B cell (primary cell): ENCODE measurements at regions not wholly inside any gene's neighbourhood (a gene's known extent, or its start where the extent isn't known, plus 50 kb on each side); places are given as distances from the start of the nearest gene placed in this dataset.

Experiments
- EZH2 ChIP-seq: IDR thresholded peaks from 2 replicates; pipeline ENCODE4 v1.6.1; 2012; ENCODE audit warnings: borderline replicate concordance, low read depth, mild to moderate bottlenecking, moderate library complexity, low read length; ENCODE audit not compliant: insufficient read depth, poor library complexity, severe bottlenecking
- TF ChIP-seq, protein P1 (sequence below): fragments of 200-600 bp; IDR thresholded peaks from one replicate; pipeline ENCODE4 v1.8.0; 2022; ENCODE audit warnings: antibody characterized with exemption, mild to moderate bottlenecking

DNA sequence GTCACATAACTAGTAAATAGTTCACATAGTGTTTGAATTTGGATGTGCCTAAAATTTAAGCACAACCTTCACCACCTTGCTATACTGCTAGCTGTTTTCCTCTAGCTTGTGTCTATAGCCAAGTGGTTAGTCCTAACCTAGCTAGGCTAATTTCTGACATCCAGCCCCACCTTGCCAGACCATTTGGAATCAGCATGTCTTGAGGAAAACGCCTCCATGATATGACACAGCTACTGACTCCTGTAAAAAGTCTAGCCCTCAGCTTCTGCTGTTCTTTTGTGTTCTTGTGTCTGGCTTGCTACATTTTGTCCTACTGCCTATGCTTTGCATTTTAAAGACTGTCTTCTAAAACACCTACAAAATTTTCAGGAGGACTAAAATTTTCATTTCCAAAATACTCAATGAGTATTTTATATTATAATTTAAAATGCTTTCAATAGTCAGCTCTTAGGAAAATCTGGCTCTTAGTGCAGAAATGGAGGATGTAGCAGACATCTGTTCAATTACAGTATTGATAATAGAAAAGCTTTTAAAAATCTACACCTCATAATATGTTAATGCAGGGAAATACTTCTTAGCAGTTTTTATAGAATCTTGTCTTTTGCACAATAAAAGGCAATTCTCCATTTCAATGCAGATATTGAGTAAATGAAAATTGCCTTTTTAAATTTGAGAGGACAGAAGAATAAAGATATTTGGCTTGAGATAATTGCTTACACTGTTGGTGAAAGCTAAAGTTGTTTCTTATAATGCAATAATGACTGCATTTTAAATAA, 160.8 kb upstream of the APP start:
- TF ChIP-seq, protein P1, sequence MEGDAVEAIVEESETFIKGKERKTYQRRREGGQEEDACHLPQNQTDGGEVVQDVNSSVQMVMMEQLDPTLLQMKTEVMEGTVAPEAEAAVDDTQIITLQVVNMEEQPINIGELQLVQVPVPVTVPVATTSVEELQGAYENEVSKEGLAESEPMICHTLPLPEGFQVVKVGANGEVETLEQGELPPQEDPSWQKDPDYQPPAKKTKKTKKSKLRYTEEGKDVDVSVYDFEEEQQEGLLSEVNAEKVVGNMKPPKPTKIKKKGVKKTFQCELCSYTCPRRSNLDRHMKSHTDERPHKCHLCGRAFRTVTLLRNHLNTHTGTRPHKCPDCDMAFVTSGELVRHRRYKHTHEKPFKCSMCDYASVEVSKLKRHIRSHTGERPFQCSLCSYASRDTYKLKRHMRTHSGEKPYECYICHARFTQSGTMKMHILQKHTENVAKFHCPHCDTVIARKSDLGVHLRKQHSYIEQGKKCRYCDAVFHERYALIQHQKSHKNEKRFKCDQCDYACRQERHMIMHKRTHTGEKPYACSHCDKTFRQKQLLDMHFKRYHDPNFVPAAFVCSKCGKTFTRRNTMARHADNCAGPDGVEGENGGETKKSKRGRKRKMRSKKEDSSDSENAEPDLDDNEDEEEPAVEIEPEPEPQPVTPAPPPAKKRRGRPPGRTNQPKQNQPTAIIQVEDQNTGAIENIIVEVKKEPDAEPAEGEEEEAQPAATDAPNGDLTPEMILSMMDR, result no peak
- TF ChIP-seq EZH2, result no peak
